Fibroblast of skin of scalp (primary cell): ENCODE measurements at regions not wholly inside any gene's neighbourhood (a gene's known extent, or its start where the extent isn't known, plus 50 kb on each side); places are given as distances from the start of the nearest gene placed in this dataset.
"Not testable (repeated sequence)": the region's sequence is repeated elsewhere in the genome, so short reads cannot be mapped to it uniquely, and the experiment has no call there.

ENCODE experiments used
- DNase-seq: peaks from one replicate; pipeline ENCODE4 v3.0.0-alpha.2; 2013

GRCh38 chr1:214143006-214143992 lies 137.7 kb upstream of the SMYD2 start:
- no peak for DNase-seq

GRCh38 chr1:214144521-214144920 lies 136.4 kb upstream of the SMYD2 start:
- DNase-seq: not testable (repeated sequence)

- DNase-seq: no peak
These were observed 134.4 kb upstream of the SMYD2 start for GRCh38 chr1:214146523-214146922.

- DNase-seq: no peak
These were observed 126.2 kb upstream of the SMYD2 start for GRCh38 chr1:214154596-214155292.

- no peak for DNase-seq
These were observed 124.9 kb upstream of the SMYD2 start for GRCh38 chr1:214155987-214156625.

- DNase-seq: no peak
These were observed 116.8 kb upstream of the SMYD2 start for GRCh38 chr1:214164173-214164572.

- DNase-seq: no peak
These were observed 115.0 kb upstream of the SMYD2 start for GRCh38 chr1:214165850-214166374.

- DNase-seq: no peak
These were observed 106.3 kb upstream of the SMYD2 start for GRCh38 chr1:214174508-214175199.

- DNase-seq: no peak
These were observed 102.9 kb upstream of the SMYD2 start for GRCh38 chr1:214178102-214178501.

- no peak for DNase-seq
These were observed 96.0 kb upstream of the SMYD2 start for GRCh38 chr1:214184992-214185391.

- DNase-seq: no peak
These were observed 94.7 kb upstream of the SMYD2 start for GRCh38 chr1:214186103-214186824.

- no peak for DNase-seq
These were observed 93.6 kb upstream of the SMYD2 start for GRCh38 chr1:214187121-214187900.

GRCh38 chr1:214187933-214188332 lies 93.0 kb upstream of the SMYD2 start:
- DNase-seq: no peak

- DNase-seq: no peak
These were observed 92.1 kb upstream of the SMYD2 start for GRCh38 chr1:214188835-214189234.

GRCh38 chr1:214192825-214193643 lies 87.9 kb upstream of the SMYD2 start:
- DNase-seq: no peak

GRCh38 chr1:214193691-214194090 lies 87.3 kb upstream of the SMYD2 start:
- no peak for DNase-seq

- no peak for DNase-seq
These were observed 82.4 kb upstream of the SMYD2 start for GRCh38 chr1:214198571-214198970.

GRCh38 chr1:214199585-214199984 lies 81.4 kb upstream of the SMYD2 start:
- DNase-seq: no peak

GRCh38 chr1:214202992-214203391 lies 78.0 kb upstream of the SMYD2 start:
- no peak for DNase-seq

GRCh38 chr1:214205053-214205452 lies 75.9 kb upstream of the SMYD2 start:
- DNase-seq: no peak
